HG03354 (cell line): ENCODE measurements at regions not wholly inside any gene's neighbourhood (a gene's known extent, or its start where the extent isn't known, plus 50 kb on each side); places are given as distances from the start of the nearest gene placed in this dataset.

Experiments used
- ATAC-seq: cut with Tn5 transposase; IDR thresholded peaks from one replicate; pipeline ENCODE4 v1.9.1; 2021; ENCODE audit warnings: mild to moderate bottlenecking; ENCODE audit not compliant: unreplicated experiment, poor library complexity, severe bottlenecking

- no peak for ATAC-seq
These were observed 193.7 kb upstream of the MEX3C start for GRCh38 chr18:51391215-51391614.

GRCh38 chr18:51391731-51392130, 194.2 kb upstream of the MEX3C start:
- ATAC-seq = no peak

- no peak for ATAC-seq
These were observed 200.0 kb upstream of the MEX3C start for GRCh38 chr18:51397347-51397962.

GRCh38 chr18:51398104-51398503, 200.6 kb upstream of the MEX3C start:
- no peak for ATAC-seq

- no peak for ATAC-seq
These were observed 202.1 kb upstream of the MEX3C start for GRCh38 chr18:51399491-51400122.

GRCh38 chr18:51400721-51401120, 203.2 kb upstream of the MEX3C start:
- ATAC-seq = no peak

- no peak for ATAC-seq
These were observed 204.4 kb upstream of the MEX3C start for GRCh38 chr18:51401912-51402311.

GRCh38 chr18:51404620-51405019, 207.1 kb upstream of the MEX3C start:
- ATAC-seq = no peak

- no peak for ATAC-seq
These were observed 208.4 kb upstream of the MEX3C start for GRCh38 chr18:51405683-51406477.

- no peak for ATAC-seq
These were observed 220.4 kb upstream of the MEX3C start for GRCh38 chr18:51417643-51418483.

- peak; percentile 64 for ATAC-seq
These were observed 228.0 kb upstream of the MEX3C start for GRCh38 chr18:51425475-51425874.

GRCh38 chr18:51425889-51426288, 228.4 kb upstream of the MEX3C start:
- ATAC-seq = peak; percentile 38

GRCh38 chr18:51426996-51427395, 229.5 kb upstream of the MEX3C start:
- ATAC-seq = no peak

- ATAC-seq = no peak
These were observed 232.2 kb upstream of the MEX3C start for GRCh38 chr18:51429644-51430043.

- ATAC-seq = no peak
These were observed 233.1 kb upstream of the MEX3C start for GRCh38 chr18:51430538-51430937.

- no peak for ATAC-seq
These were observed 235.8 kb upstream of the MEX3C start for GRCh38 chr18:51433296-51433695.

- ATAC-seq = no peak
These were observed 236.4 kb upstream of the MEX3C start for GRCh38 chr18:51433881-51434280.

- no peak for ATAC-seq
These were observed 240.1 kb upstream of the MEX3C start for GRCh38 chr18:51437280-51438271.

GRCh38 chr18:51438797-51439350, 241.4 kb upstream of the MEX3C start:
- no peak for ATAC-seq
